Dermis microvascular lymphatic vessel endothelial cell (primary cell): ENCODE measurements at regions not wholly inside any gene's neighbourhood (a gene's known extent, or its start where the extent isn't known, plus 50 kb on each side); places are given as distances from the start of the nearest gene placed in this dataset.

Experiments used
- DNase-seq, 2 donors: peaks; one replicate each; pipeline versions ENCODE4 v3.0.0 to v3.0.0-alpha.2; 2010; ENCODE audit warnings: low read depth in 2 of 2

DNA sequence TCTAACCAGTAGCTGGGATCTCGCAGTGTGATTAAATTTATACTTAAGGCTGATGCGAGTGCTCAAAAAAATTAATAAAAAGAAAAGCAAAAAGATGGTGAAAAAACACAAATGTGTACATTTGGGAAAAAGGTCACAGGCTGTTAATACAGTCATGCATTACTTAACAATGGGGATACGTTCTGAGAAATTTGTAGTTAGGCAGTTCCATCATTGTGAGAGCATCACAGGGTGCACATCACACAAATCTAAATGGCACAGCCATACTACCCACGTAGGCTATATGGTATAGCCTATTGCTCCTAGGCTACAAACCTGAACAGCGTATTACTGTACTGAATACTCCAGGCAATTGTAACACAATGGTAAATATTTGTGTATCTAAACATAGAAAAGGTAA lies 142.4 kb upstream of the MYOCD start:
- no peak for DNase-seq

- no peak for DNase-seq
These were observed 137.7 kb upstream of the MYOCD start for GRCh38 chr17:12528036-12528435.

DNA sequence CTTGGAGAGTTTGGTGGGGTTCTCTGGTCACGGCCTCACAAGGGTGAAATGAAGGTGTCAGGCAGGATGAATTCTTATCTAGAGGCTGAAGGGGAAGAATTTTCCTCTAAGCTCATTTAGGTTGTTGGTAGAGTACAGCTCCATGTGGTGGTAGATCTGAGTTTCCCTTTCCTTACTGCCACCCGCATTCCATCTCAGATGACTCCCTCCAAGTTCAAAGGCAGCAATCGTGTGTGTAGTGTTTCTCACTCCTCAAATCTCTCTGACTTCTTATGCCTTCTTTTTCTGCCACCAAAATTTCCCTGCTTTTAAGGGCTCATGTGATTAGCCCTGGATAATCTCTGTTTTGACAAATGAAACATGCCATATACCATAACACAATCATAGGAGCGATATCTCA lies 135.5 kb upstream of the MYOCD start:
- DNase-seq = no peak

GRCh38 chr17:12536021-12536420 lies 129.7 kb upstream of the MYOCD start:
- no peak for DNase-seq

GRCh38 chr17:12536472-12536871 lies 129.2 kb upstream of the MYOCD start:
- DNase-seq = no peak

- no peak for DNase-seq
These were observed 128.3 kb upstream of the MYOCD start for GRCh38 chr17:12537436-12537835.

DNA sequence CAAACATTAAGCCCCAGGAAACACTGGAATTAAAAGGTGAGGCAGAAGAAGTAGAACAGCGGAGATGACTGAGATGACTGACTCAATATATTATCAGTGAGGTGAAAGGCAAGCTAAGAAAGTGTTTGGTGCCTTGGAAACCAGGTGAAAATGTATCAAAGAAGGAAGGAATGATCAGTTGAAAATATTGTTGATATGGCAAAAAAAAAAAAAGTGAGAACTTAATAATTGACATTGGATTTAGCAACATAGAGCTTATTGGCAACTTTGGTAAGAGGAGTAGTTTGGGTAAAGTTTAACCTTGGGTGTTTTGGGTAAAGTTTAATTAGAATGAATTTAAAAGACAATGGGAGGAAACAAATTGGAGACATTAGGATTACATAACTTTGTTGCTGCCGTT lies 127.7 kb upstream of the MYOCD start:
- no peak for DNase-seq

DNA sequence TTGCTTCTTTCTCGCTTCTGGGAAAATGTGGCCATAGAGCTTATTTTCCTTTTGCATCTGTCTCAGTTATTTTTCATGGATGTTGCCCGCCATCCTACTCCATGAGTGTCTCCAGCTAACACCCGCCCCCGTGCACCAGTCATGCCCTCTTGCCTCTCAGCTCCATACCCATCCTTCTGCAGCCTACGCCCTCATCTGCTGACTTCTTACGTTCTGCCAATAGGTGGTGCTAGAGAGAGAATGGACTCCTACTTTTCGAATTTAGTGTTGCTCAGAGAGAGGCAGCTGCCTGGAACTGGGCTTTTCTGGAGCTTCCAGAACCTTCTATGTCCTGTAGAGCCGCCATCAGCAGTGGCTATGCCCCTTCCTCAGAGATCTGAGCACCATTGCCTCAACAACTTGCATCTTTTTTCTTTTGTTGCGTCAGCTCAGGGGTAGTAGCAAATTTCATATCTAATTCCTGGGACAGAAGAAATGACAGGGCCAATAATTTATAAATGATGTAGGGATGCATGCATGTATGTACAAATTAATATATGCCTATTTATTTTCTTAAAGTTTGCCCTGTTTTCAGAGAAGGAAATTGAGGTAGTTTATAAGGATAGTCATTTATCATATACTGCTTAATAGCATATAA lies 119.7 kb upstream of the MYOCD start:
- peak; percentile 28 to 36 for DNase-seq

DNA sequence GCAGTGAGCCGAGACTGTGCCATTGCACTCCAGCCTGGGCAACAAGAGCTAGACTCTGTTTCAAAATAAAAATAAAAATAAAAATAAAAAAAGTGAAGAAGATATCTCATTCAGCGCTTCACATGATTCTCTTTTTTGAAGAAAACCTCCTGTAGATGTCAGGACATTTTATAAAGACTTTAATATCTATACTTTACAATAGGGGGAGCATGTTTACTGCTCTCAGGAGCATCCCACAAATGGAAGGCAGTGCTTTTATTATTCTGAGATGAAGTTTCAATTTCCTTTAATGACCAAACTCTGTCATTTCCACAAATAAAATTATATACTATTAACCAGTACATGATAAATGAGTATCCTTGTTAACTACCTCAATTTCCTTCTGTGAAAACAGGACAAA lies 118.7 kb upstream of the MYOCD start:
- no peak for DNase-seq

- no peak for DNase-seq
These were observed 117.9 kb upstream of the MYOCD start for GRCh38 chr17:12547831-12548230.

GRCh38 chr17:12548558-12548957 lies 117.1 kb upstream of the MYOCD start:
- DNase-seq = no peak

GRCh38 chr17:12549499-12550041 lies 116.1 kb upstream of the MYOCD start:
- no peak for DNase-seq

DNA sequence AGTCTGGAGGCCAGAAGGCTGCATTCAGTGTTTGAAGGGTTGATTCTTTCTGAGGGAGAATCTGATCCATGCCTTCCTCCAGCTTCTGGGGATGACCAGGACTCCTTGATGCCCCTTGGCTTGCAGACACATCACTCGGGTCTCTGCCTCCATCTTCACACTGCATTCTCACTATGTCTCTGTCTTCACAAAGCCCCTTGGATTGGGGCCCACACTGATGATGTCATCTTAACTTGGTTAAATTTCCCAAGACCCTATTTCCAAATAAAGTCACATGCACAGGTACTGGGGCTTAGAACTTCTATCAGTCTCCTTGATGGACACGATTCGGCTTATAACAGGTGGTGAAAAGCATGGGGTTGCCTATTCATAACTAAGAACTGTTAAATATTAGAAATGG lies 112.1 kb upstream of the MYOCD start:
- DNase-seq = no peak

DNA sequence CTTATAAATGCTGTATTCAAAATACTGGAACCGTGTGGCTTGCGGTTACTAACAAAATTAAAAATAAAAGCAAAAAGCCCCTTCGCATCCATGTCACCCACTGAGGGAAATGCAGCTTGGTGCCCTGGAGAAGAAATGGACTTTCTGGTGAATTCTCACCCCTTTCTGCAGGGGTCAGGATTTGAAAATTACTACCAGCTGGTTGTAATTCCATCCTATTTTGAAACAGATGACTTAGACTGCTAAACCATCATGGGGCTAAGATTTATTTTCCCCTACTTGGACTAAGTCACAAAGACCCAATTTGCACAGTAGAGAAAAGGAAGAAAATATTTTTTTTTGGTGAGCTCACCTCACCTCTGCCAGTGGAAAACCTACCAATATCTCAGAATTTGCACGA lies 111.4 kb upstream of the MYOCD start:
- DNase-seq = no peak

GRCh38 chr17:12566291-12566690 lies 99.4 kb upstream of the MYOCD start:
- DNase-seq = no peak

GRCh38 chr17:12567077-12568053 lies 98.3 kb upstream of the MYOCD start:
- no peak for DNase-seq

DNA sequence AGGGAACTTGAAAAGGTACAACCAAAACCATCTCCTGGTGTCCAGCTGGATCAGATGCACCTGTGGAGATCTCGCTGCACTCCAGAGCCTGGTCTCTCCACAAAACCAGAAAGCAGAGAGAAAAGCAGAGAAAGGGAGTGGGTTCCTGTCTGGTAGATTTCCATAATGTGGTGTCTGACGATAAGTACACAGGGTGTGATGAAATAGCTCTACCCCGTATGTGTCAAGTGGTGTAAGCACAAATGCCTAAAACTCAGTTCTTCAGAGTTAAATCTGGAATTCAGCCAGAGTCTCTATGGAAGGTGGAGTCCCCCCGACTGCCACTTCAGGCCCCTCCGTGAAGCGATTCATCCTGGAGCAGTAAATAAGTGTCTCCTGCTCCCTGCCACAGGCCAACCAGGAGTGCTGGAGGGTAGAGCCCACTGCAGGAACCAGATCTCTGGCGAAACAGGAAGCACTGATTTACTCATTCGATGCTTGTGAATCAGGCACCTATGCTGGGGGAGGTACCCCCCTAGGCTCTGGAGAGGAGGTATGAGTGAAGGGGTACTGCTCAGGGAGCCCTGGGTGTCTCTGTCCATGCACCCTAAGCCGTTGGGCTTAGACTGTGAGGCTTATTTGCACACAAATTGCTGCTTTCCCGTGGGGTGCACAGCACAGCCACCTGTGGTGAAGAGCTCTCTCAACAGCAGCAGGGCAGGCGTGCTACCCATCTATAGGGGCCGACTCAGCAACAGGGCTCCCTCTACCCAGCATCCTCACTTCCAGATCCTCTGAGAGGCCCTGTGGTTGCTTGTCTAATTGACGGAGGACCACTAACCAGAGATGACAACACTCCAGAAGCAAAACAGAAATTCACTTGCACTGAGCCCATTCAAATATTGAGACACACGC lies 97.1 kb upstream of the MYOCD start:
- no peak for DNase-seq

DNA sequence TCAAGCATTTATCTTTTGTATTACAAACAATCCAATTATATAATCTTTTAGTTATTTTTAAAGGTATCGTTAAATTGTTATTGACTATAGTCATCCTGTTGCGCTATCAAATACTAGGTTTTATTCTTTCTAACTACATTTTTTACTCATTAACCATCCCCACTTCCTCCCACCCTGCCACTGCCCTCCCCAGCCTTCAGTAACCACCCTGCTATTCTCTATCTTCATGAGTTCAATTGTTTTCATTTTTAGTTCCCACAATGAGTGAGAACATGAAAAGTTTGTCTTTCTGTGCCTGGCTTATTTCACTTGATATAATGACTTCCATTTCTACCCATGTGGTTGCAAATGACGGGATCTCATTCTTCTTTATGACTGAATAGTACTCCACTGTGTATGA lies 94.1 kb upstream of the MYOCD start:
- no peak for DNase-seq

GRCh38 chr17:12574525-12574924 lies 91.2 kb upstream of the MYOCD start:
- DNase-seq = no peak

- no peak for DNase-seq
These were observed 90.0 kb upstream of the MYOCD start for GRCh38 chr17:12575641-12576040.

- DNase-seq = no peak
These were observed 86.4 kb upstream of the MYOCD start for GRCh38 chr17:12579288-12579687.

DNA sequence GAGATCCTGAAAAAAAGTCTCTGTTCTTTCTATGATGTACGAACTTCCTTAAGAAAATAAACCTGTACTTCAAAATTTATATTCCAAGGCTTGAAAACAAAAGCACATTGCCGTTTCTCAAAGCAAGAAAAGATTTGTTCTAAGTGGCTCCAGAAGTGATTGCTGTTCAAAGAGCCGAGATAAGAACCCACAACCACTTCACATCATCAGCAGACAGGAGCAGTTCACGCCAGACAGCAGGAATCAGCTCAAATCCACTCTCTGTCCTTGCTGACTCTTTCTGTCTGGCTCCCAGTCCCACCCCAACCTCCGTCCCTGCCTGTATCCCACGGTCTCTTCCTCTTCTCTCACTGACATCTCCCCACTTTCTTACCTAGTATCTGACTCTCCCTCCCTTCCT lies 85.0 kb upstream of the MYOCD start:
- DNase-seq = no peak
